H54 (cell line): ENCODE measurements at regions not wholly inside any gene's neighbourhood (a gene's known extent, or its start where the extent isn't known, plus 50 kb on each side); places are given as distances from the start of the nearest gene placed in this dataset.
"Not testable (repeated sequence)": the region's sequence is repeated elsewhere in the genome, so short reads cannot be mapped to it uniquely, and the experiment has no call there.

Experiments
- DNase-seq: peaks from one replicate; pipeline ENCODE4 v3.0.0; 2011; ENCODE audit warnings: low spot score, mixed read lengths; ENCODE audit not compliant: insufficient read length
- FAIRE-seq: peaks from 3 replicates; lab custom pipeline; 2011; peaks lifted over from hg19 to GRCh38; lab: Jason Lieb, UNC
- POLR2A ChIP-seq: IDR thresholded peaks from 2 replicates; pipeline ENCODE4 v1.6.1; 2011; ENCODE audit warnings: low read depth, mild to moderate bottlenecking, low read length

- peak; percentile 54 for DNase-seq
- FAIRE-seq, result no peak
- TF ChIP-seq POLR2A, result no peak
Observed at GRCh38 chr17:36851250-36851649, 86.0 kb upstream of the LHX1 start.

- not testable (repeated sequence) for DNase-seq, FAIRE-seq
Observed at GRCh38 chr17:36852478-36852877, 84.8 kb upstream of the LHX1 start.

GRCh38 chr17:36854982-36855381, 82.3 kb upstream of the LHX1 start:
- no peak for DNase-seq
- no peak for FAIRE-seq
- no peak for TF ChIP-seq POLR2A

- no peak for DNase-seq
- FAIRE-seq, result no peak
- no peak for TF ChIP-seq POLR2A
Observed at GRCh38 chr17:36855459-36855858, 81.8 kb upstream of the LHX1 start.

GRCh38 chr17:36856222-36856621, 81.1 kb upstream of the LHX1 start:
- no peak for TF ChIP-seq POLR2A
- DNase-seq, result no peak
- FAIRE-seq, result no peak

- no peak for FAIRE-seq
- no peak for DNase-seq
- no peak for TF ChIP-seq POLR2A
Observed at GRCh38 chr17:36856903-36857381, 80.3 kb upstream of the LHX1 start.

- FAIRE-seq, result no peak
- DNase-seq, result no peak
- no peak for TF ChIP-seq POLR2A
Observed at GRCh38 chr17:36857698-36858097, 79.6 kb upstream of the LHX1 start.

GRCh38 chr17:36858119-36859002, 78.9 kb upstream of the LHX1 start:
- DNase-seq (no peak), FAIRE-seq (no peak)
- no peak for TF ChIP-seq POLR2A

- DNase-seq (no peak), FAIRE-seq (no peak)
- no peak for TF ChIP-seq POLR2A
Observed at GRCh38 chr17:36859003-36859300, 78.3 kb upstream of the LHX1 start.

- TF ChIP-seq POLR2A, result no peak
- no peak for DNase-seq
- FAIRE-seq, result no peak
Observed at GRCh38 chr17:36859706-36860105, 77.6 kb upstream of the LHX1 start.

- DNase-seq (no peak), FAIRE-seq (no peak)
- no peak for TF ChIP-seq POLR2A
Observed at GRCh38 chr17:36861531-36861930, 75.7 kb upstream of the LHX1 start.

- DNase-seq (no peak), FAIRE-seq (no peak)
- TF ChIP-seq POLR2A, result no peak
Observed at GRCh38 chr17:36862116-36862920, 75.0 kb upstream of the LHX1 start.

GRCh38 chr17:36863131-36863530, 74.1 kb upstream of the LHX1 start:
- FAIRE-seq (no peak), DNase-seq (no peak)
- no peak for TF ChIP-seq POLR2A

GRCh38 chr17:36863676-36864612, 73.3 kb upstream of the LHX1 start:
- no peak for DNase-seq
- TF ChIP-seq POLR2A, result no peak
- FAIRE-seq, result no peak
